KMS-11 (cell line): ENCODE measurements at regions not wholly inside any gene's neighbourhood (a gene's known extent, or its start where the extent isn't known, plus 50 kb on each side); places are given as distances from the start of the nearest gene placed in this dataset.

Source experiments
- H2AFZ ChIP-seq: fragments of 200-600 bp; sonication (generic); 2 replicates; pipeline ENCODE4 v1.6.1; 2016; ENCODE audit warnings: antibody characterized with exemption, mixed run types, low read depth
- H3K27ac ChIP-seq: fragments of 200-600 bp; sonication (generic); 2 replicates; pipeline ENCODE4 v1.6.1; 2016; ENCODE audit warnings: mild to moderate bottlenecking, mixed run types
- H3K27me3 ChIP-seq: fragments of 200-600 bp; sonication (generic); 2 replicates; pipeline ENCODE4 v1.6.1; 2017; ENCODE audit warnings: mild to moderate bottlenecking, low read depth, mixed run types, moderate library complexity; ENCODE audit not compliant: insufficient read depth
- H3K36me3 ChIP-seq: fragments of 200-600 bp; sonication (generic); 2 replicates; pipeline ENCODE4 v1.6.1; 2017; ENCODE audit warnings: mild to moderate bottlenecking, mixed run types; ENCODE audit not compliant: insufficient read depth
- H3K4me1 ChIP-seq: fragments of 200-600 bp; sonication (generic); 2 replicates; pipeline ENCODE4 v1.6.1; 2016; ENCODE audit warnings: mild to moderate bottlenecking, low read depth, mixed run types; ENCODE audit not compliant: poor library complexity, severe bottlenecking
- H3K4me2 ChIP-seq: fragments of 200-600 bp; sonication (generic); 2 replicates; pipeline ENCODE4 v1.7.0; 2016; ENCODE audit warnings: mild to moderate bottlenecking, mixed run types
- H3K4me3 ChIP-seq: fragments of 200-600 bp; sonication (generic); IDR thresholded peaks from 2 replicates; pipeline ENCODE4 v1.6.1; 2017; ENCODE audit warnings: low read depth, low read length, mixed read lengths; ENCODE audit not compliant: insufficient read depth
- H3K79me2 ChIP-seq: fragments of 200-600 bp; sonication (generic); 2 replicates; pipeline ENCODE4 v1.6.1; 2016; ENCODE audit warnings: low read depth, mixed run types; ENCODE audit not compliant: insufficient read depth
- H3K9ac ChIP-seq: fragments of 200-600 bp; sonication (generic); 2 replicates; pipeline ENCODE4 v1.6.1; 2016; ENCODE audit warnings: mild to moderate bottlenecking, mixed run types
- H4K20me1 ChIP-seq: fragments of 200-600 bp; sonication (generic); 2 replicates; pipeline ENCODE4 v1.6.1; 2016; ENCODE audit warnings: mild to moderate bottlenecking, mixed run types; ENCODE audit not compliant: insufficient read depth
- TF ChIP-seq, protein P1 (sequence below): fragments of 200-600 bp; sonication (generic); conservative IDR thresholded peaks from 2 replicates; pipeline ENCODE4 v1.6.1; 2017; ENCODE audit warnings: low read depth, mild to moderate bottlenecking, antibody characterized with exemption, low read length, moderate library complexity, mixed read lengths

GRCh38 chr5:126363658-126364057 lies 59.6 kb upstream of the GRAMD2B start:
- Histone ChIP-seq H3K9ac (no peak overlapping the region), H3K79me2 (no peaks in the 10 kb centered on the region), H3K36me3 (no peaks in the 10 kb centered on the region), H3K27ac (no peak overlapping the region), H4K20me1 (no peaks in the 10 kb centered on the region), H3K27me3 (no peaks in the 10 kb centered on the region), H3K4me1 (peaks cover 43% of the 10 kb centered on the region), H3K4me3 (no peak overlapping the region), H3K4me2 (no peak overlapping the region), H2AFZ (no peak overlapping the region)
- TF ChIP-seq, protein P1, sequence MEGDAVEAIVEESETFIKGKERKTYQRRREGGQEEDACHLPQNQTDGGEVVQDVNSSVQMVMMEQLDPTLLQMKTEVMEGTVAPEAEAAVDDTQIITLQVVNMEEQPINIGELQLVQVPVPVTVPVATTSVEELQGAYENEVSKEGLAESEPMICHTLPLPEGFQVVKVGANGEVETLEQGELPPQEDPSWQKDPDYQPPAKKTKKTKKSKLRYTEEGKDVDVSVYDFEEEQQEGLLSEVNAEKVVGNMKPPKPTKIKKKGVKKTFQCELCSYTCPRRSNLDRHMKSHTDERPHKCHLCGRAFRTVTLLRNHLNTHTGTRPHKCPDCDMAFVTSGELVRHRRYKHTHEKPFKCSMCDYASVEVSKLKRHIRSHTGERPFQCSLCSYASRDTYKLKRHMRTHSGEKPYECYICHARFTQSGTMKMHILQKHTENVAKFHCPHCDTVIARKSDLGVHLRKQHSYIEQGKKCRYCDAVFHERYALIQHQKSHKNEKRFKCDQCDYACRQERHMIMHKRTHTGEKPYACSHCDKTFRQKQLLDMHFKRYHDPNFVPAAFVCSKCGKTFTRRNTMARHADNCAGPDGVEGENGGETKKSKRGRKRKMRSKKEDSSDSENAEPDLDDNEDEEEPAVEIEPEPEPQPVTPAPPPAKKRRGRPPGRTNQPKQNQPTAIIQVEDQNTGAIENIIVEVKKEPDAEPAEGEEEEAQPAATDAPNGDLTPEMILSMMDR, result no peak

GRCh38 chr5:126364206-126364902 lies 58.9 kb upstream of the GRAMD2B start:
- peaks cover 36% of the 10 kb centered on the region for H3K4me1 ChIP-seq
- no peaks in the 10 kb centered on the region for H3K27me3 ChIP-seq
- H3K9ac ChIP-seq, result no peak overlapping the region
- H2AFZ ChIP-seq, result no peak overlapping the region
- no peaks in the 10 kb centered on the region for H3K79me2 ChIP-seq
- no peak overlapping the region for H3K4me3 ChIP-seq
- H3K27ac ChIP-seq, result no peak overlapping the region
- no peaks in the 10 kb centered on the region for H3K36me3 ChIP-seq
- no peaks in the 10 kb centered on the region for H4K20me1 ChIP-seq
- H3K4me2 ChIP-seq, result no peak overlapping the region
- TF ChIP-seq, protein P1, result no peak

DNA sequence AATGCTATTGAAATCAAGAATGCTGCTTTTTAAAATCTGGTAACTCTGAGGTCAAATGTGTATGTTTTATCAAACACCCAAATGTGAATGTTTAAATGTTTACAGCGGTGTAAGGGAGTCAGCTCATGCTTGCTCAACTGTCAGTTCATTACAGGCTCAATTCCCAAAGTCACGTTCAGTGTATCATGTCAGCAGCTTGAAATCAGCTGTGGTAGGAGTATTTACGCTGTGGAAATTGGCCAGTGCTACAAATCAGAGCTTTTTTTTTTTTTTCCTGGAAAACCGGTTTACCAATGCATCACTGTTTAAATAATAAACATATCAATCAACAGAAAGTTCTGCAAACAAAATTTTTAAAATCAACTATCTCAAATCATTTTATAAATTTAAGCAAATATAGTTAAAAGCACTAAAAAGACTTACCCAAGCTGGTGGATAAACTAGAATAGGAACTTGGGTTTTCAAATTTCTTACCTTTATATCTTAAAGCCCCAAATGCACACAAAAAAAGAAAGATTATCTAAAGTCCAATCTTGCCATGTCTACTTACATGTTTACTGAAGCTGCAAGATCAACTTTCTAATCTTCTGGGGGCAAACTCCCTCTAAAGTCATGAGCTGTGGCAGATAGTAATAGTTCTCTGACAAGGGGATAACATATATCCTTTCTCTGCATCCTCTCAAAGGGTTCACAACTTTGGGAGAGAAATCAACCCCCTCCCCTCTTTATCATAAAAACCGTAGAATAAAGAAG lies 57.6 kb upstream of the GRAMD2B start:
- H3K9ac ChIP-seq, result no peak overlapping the region
- no peaks in the 10 kb centered on the region for H4K20me1 ChIP-seq
- H3K36me3 ChIP-seq, result no peaks in the 10 kb centered on the region
- no peaks in the 10 kb centered on the region for H3K27me3 ChIP-seq
- no peaks in the 10 kb centered on the region for H3K79me2 ChIP-seq
- no peak overlapping the region for H2AFZ ChIP-seq
- H3K4me2 ChIP-seq, result no peak overlapping the region
- H3K4me3 ChIP-seq, result no peak overlapping the region
- TF ChIP-seq, protein P1, result no peak
- H3K4me1 ChIP-seq, result peaks cover 24% of the 10 kb centered on the region
- no peak overlapping the region for H3K27ac ChIP-seq

DNA sequence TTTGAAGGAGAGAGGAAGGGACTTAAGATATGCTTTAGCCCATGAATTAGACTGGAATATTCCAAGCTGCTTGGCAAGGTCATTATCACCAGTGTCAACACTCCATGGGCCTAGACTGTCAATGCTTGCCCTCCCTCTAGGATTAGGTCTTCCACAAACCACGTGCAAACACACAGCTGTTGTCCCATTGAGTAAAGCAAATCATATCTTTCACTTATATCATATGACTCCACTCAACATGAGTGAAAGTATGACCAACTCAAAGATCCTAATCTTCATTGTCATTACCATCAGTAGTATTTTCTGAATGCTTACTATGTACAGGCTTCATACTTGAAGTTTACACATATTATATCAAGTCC lies 57.0 kb upstream of the GRAMD2B start:
- TF ChIP-seq, protein P1, result no peak
- no peak overlapping the region for H3K27ac ChIP-seq
- H3K4me3 ChIP-seq, result no peak overlapping the region
- no peaks in the 10 kb centered on the region for H3K79me2 ChIP-seq
- H4K20me1 ChIP-seq, result no peaks in the 10 kb centered on the region
- no peaks in the 10 kb centered on the region for H3K27me3 ChIP-seq
- no peak overlapping the region for H2AFZ ChIP-seq
- H3K4me2 ChIP-seq, result no peak overlapping the region
- peaks cover 18% of the 10 kb centered on the region for H3K4me1 ChIP-seq
- no peak overlapping the region for H3K9ac ChIP-seq
- H3K36me3 ChIP-seq, result no peaks in the 10 kb centered on the region
